ENCODE measurements at regions not wholly inside any gene's neighbourhood (a gene's known extent, or its start where the extent isn't known, plus 50 kb on each side); places are given as distances from the start of the nearest gene placed in this dataset.

DNA sequence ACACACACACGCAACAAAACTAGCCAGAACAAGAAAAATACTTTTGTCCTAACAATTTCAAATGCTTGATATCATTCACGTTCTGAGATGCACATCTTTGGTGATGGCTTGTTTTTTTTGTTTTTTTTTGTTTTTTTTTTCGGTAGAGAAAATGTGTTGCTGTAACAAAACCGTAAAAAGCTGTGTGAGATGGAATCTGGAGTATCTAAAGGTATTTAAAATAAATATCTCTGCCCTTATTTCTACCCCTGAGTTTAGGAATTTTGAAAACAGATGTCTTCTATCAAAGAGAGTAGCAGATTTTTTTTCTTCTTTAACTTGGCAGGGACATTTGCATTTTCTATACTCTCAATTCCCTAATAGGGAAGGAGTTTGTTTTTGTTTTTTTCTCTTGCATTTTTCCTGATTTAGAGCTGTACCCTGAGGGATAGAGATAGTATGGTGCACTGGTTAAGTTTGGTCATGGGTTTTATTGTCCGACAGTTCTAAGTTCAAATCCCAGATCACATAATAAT, 446.6 kb downstream of the KLF5 start:
- no peak overlapping the region for H3K4me2 ChIP-seq (ENCODE audit: low read length)
- no peak for DNase-seq (ENCODE audit: low read depth, low spot score)
- H3K27ac ChIP-seq (ENCODE audit: low read depth, low read length): no peak overlapping the region
- no peak overlapping the region for H3K9ac ChIP-seq (ENCODE audit: low read length)
- ChIA-PET CTCF (no interaction called here), POLR2A (no interaction called here), RAD21 (ENCODE audit: low non-redundant PET in 1 of 2, low total read pairs in 2 of 2, uncharacterized antibody in 2 of 2, unreplicated experiment in 2 of 2) (no interaction called here)
- no peaks in the 10 kb centered on the region for H3K79me2 ChIP-seq (ENCODE audit: insufficient read depth, low read length)
- no peak overlapping the region for H2AFZ ChIP-seq (ENCODE audit: low read depth, low read length, poor library complexity, severe bottlenecking)
- no peaks in the 10 kb centered on the region for H3K4me1 ChIP-seq (ENCODE audit: control insufficient read depth in 1 of 2, insufficient read depth in 2 of 2, low read length in 2 of 2)
- H3K9me3 ChIP-seq (ENCODE audit: control insufficient read depth in 1 of 2, insufficient read depth in 1 of 2, low read depth in 1 of 2, low read length in 2 of 2): no peaks in the 10 kb centered on the region
- no peak for ATAC-seq
- TF ChIP-seq ZFX (IDR thresholded peaks at IDR 0.05): no peak
- TF ChIP-seq EGR1 (IDR thresholded peaks at IDR 0.05; ENCODE audit: low read depth): no peak
- no peak for TF ChIP-seq SIN3A (IDR thresholded peaks at IDR 0.05; ENCODE audit: low read depth)
- TF ChIP-seq CBX3 (IDR thresholded peaks at IDR 0.05; ENCODE audit: low read depth): no peak
- TF ChIP-seq, protein P1, sequence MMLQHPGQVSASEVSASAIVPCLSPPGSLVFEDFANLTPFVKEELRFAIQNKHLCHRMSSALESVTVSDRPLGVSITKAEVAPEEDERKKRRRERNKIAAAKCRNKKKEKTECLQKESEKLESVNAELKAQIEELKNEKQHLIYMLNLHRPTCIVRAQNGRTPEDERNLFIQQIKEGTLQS (IDR thresholded peaks at IDR 0.05): no peak
- no peak for TF ChIP-seq RAD21 (IDR thresholded peaks at IDR 0.05; ENCODE audit: low read depth)
- TF ChIP-seq, protein P2, sequence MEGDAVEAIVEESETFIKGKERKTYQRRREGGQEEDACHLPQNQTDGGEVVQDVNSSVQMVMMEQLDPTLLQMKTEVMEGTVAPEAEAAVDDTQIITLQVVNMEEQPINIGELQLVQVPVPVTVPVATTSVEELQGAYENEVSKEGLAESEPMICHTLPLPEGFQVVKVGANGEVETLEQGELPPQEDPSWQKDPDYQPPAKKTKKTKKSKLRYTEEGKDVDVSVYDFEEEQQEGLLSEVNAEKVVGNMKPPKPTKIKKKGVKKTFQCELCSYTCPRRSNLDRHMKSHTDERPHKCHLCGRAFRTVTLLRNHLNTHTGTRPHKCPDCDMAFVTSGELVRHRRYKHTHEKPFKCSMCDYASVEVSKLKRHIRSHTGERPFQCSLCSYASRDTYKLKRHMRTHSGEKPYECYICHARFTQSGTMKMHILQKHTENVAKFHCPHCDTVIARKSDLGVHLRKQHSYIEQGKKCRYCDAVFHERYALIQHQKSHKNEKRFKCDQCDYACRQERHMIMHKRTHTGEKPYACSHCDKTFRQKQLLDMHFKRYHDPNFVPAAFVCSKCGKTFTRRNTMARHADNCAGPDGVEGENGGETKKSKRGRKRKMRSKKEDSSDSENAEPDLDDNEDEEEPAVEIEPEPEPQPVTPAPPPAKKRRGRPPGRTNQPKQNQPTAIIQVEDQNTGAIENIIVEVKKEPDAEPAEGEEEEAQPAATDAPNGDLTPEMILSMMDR (IDR thresholded peaks at IDR 0.05 in 2 of 3, conservative IDR thresholded peaks at IDR 0.05 in 1 of 3; ENCODE audit: borderline replicate concordance in 1 of 3, insufficient read depth in 1 of 3, low read depth in 2 of 3, low read length in 2 of 3): no peak
- TF ChIP-seq POLR2A (IDR thresholded peaks at IDR 0.05; ENCODE audit: borderline replicate concordance, extremely low read depth, insufficient read depth, insufficient read length): no peak
- no peaks in the 10 kb centered on the region for H3K27me3 ChIP-seq (ENCODE audit: insufficient read depth, low read length)
- no peaks in the 10 kb centered on the region for H3K9me2 ChIP-seq (ENCODE audit: insufficient read depth)
- H3K4me3 ChIP-seq (replicated peaks in 1 of 2; ENCODE audit: low read depth in 1 of 2, low read length in 2 of 2): no peak overlapping the region
- H3K36me3 ChIP-seq (ENCODE audit: control insufficient read depth in 1 of 2, insufficient read depth in 2 of 2, low read length in 2 of 2): no peaks in the 10 kb centered on the region
- intact Hi-C loops (cut with micrococcal nuclease): no loop called here
- BruUV-seq (replicated peaks): no TSS peak
- no peaks in the 10 kb centered on the region for H4K20me1 ChIP-seq (ENCODE audit: insufficient read depth)

DNA sequence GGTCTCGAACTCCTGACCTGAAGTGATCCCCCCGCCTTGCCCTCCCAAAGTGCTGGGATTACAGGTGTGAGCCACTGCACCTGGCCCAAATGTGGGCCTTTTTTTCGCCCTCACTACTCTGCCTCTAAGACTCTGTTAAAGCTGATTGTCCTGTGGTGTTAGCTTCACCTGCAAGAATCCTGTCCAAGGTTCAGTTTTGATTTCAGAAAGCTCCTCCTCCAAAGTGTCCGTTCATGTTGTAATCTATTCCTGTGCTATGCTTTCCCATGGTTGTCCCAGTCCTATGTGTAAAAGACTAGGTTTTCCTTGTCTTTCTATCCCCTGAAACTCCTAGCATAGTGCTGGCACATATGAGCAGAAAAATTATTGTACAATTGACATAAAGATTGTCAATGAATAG, 440.9 kb downstream of the KLF5 start:
- H3K9ac ChIP-seq (ENCODE audit: low read length): no peak overlapping the region
- H3K9me3 ChIP-seq (ENCODE audit: control insufficient read depth in 1 of 2, insufficient read depth in 1 of 2, low read depth in 1 of 2, low read length in 2 of 2): no peaks in the 10 kb centered on the region
- no peaks in the 10 kb centered on the region for H3K27me3 ChIP-seq (ENCODE audit: insufficient read depth, low read length)
- H2AFZ ChIP-seq (ENCODE audit: low read depth, low read length, poor library complexity, severe bottlenecking): no peak overlapping the region
- CTCF ChIA-PET: no interaction called here
- no peak overlapping the region for H3K4me2 ChIP-seq (ENCODE audit: low read length)
- POLR2A ChIA-PET: no interaction called here
- RAD21 ChIA-PET (ENCODE audit: low non-redundant PET in 1 of 2, low total read pairs in 2 of 2, uncharacterized antibody in 2 of 2, unreplicated experiment in 2 of 2): no interaction called here
- H3K4me1 ChIP-seq (ENCODE audit: control insufficient read depth in 1 of 2, insufficient read depth in 2 of 2, low read length in 2 of 2): no peaks in the 10 kb centered on the region
- H3K79me2 ChIP-seq (ENCODE audit: insufficient read depth, low read length): no peaks in the 10 kb centered on the region
- H4K20me1 ChIP-seq (ENCODE audit: insufficient read depth): no peaks in the 10 kb centered on the region
- no peak overlapping the region for H3K27ac ChIP-seq (ENCODE audit: low read depth, low read length)
- H3K36me3 ChIP-seq (ENCODE audit: control insufficient read depth in 1 of 2, insufficient read depth in 2 of 2, low read length in 2 of 2): no peaks in the 10 kb centered on the region
- TF ChIP-seq ELF1 (IDR thresholded peaks at IDR 0.05; ENCODE audit: borderline replicate concordance, low read depth) (no peak), FOSL1 (IDR thresholded peaks at IDR 0.05; ENCODE audit: low read depth) (no peak), TCF7L2 (IDR thresholded peaks at IDR 0.05; ENCODE audit: borderline replicate concordance, extremely low read depth, insufficient read depth, insufficient read length) (no peak), CEBPB (IDR thresholded peaks at IDR 0.05; ENCODE audit: low read depth) (no peak)
- TF ChIP-seq, protein P3, sequence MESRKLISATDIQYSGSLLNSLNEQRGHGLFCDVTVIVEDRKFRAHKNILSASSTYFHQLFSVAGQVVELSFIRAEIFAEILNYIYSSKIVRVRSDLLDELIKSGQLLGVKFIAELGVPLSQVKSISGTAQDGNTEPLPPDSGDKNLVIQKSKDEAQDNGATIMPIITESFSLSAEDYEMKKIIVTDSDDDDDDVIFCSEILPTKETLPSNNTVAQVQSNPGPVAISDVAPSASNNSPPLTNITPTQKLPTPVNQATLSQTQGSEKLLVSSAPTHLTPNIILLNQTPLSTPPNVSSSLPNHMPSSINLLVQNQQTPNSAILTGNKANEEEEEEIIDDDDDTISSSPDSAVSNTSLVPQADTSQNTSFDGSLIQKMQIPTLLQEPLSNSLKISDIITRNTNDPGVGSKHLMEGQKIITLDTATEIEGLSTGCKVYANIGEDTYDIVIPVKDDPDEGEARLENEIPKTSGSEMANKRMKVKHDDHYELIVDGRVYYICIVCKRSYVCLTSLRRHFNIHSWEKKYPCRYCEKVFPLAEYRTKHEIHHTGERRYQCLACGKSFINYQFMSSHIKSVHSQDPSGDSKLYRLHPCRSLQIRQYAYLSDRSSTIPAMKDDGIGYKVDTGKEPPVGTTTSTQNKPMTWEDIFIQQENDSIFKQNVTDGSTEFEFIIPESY (IDR thresholded peaks at IDR 0.05; ENCODE audit: extremely low read depth, insufficient replicate concordance, low read length): no peak
- TF ChIP-seq, protein P4, sequence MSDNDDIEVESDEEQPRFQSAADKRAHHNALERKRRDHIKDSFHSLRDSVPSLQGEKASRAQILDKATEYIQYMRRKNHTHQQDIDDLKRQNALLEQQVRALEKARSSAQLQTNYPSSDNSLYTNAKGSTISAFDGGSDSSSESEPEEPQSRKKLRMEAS (IDR thresholded peaks at IDR 0.05): no peak
- BruUV-seq (replicated peaks): no TSS peak
- no peak for ATAC-seq
- no peak for DNase-seq (ENCODE audit: low read depth, low spot score)
- H3K4me3 ChIP-seq (replicated peaks in 1 of 2; ENCODE audit: low read depth in 1 of 2, low read length in 2 of 2): no peak overlapping the region
- H3K9me2 ChIP-seq (ENCODE audit: insufficient read depth): no peaks in the 10 kb centered on the region
- intact Hi-C loops (cut with micrococcal nuclease): no loop called here

Data from HCT116 (cell line).